Left lung (tissue), 4 donors: ENCODE measurements at regions not wholly inside any gene's neighbourhood (a gene's known extent, or its start where the extent isn't known, plus 50 kb on each side); places are given as distances from the start of the nearest gene placed in this dataset.

Experiments used
- ATAC-seq: fragments of 200-7000 bp; cut with Tn5 transposase; one replicate; pipeline ENCODE4 v1.9.1; 2020; ENCODE audit warnings: moderate library complexity
- DNase-seq, 4 donors: peaks; one replicate each; pipeline ENCODE4 v3.0.0-alpha.2; 2013 to 2020
- H3K27ac ChIP-seq, 2 donors: fragments of 200-600 bp; sonication (generic) in 1 of 2; one replicate each; pipeline versions ENCODE4 v1.5.0 to v1.8.0; 2020 to 2021
- H3K27me3 ChIP-seq, 2 donors: fragments of 200-600 bp; sonication (generic) in 1 of 2; one replicate each; pipeline versions ENCODE4 v1.5.0 to v1.8.0; 2020 to 2021
- H3K36me3 ChIP-seq, 2 donors: fragments of 200-600 bp; sonication (generic) in 1 of 2; one replicate each; pipeline versions ENCODE4 v1.5.0 to v1.8.0; 2020 to 2021
- H3K4me1 ChIP-seq, 2 donors: fragments of 200-600 bp; one replicate each; pipeline ENCODE4 v1.8.0; 2021
- H3K4me3 ChIP-seq, 2 donors: fragments of 200-600 bp; sonication (generic) in 1 of 2; one replicate each; pipeline versions ENCODE4 v1.5.0 to v1.8.0; 2020 to 2021; ENCODE audit warnings: mild to moderate bottlenecking in 1 of 2
- H3K9me3 ChIP-seq, 2 donors: fragments of 200-600 bp; sonication (generic) in 1 of 2; one replicate each; pipeline versions ENCODE4 v1.5.0 to v1.8.0; 2020 to 2021
- CTCF ChIP-seq, 2 donors: fragments of 200-600 bp; sonication (generic) in 1 of 2; IDR thresholded peaks; one replicate each; pipeline versions ENCODE4 v1.5.0 to v1.8.0; 2021; ENCODE audit warnings: antibody characterized with exemption in 2 of 2
- intact Hi-C, 2 donors: fragments of 100-400 bp; cut with DNase I; formaldehyde crosslinking; loops; one replicate each; pipeline versions ENCODE4 v1.11.2 to v1.14.2; 2022
- donor health status: DM: no; HTN: yes; CAD: no.
- donor health status: DM: no; HTN: no; CAD: no.

GRCh38 chr14:99322731-99323599 lies 51.0 kb upstream of the BCL11B start:
- intact Hi-C loops, result no loop called here
- no peak for DNase-seq
- Histone ChIP-seq H3K4me3 (no peak overlapping the region), H3K36me3 (no peaks in the 10 kb centered on the region), H3K27ac (no peak overlapping the region), H3K4me1 (no peaks in the 10 kb centered on the region), H3K27me3 (peaks cover 0 to 43% of the 10 kb centered on the region in 2 donors), H3K9me3 (no peaks in the 10 kb centered on the region)
- ATAC-seq, result no peak
- no peak for TF ChIP-seq CTCF (IDR thresholded peaks at IDR 0.05)

- intact Hi-C loops, result no loop called here
- H3K27me3 ChIP-seq, result peaks cover 0 to 35% of the 10 kb centered on the region in 2 donors
- H3K4me1 ChIP-seq, result no peaks in the 10 kb centered on the region
- no peak for ATAC-seq
- DNase-seq, result no peak
- no peak overlapping the region for H3K27ac ChIP-seq
- no peak for TF ChIP-seq CTCF (IDR thresholded peaks at IDR 0.05)
- H3K9me3 ChIP-seq, result no peaks in the 10 kb centered on the region
- no peak overlapping the region for H3K4me3 ChIP-seq
- H3K36me3 ChIP-seq, result no peaks in the 10 kb centered on the region
These were observed 50.1 kb upstream of the BCL11B start for GRCh38 chr14:99321955-99322730.
